Mucosa of descending colon (tissue), 3 donors: ENCODE measurements at regions not wholly inside any gene's neighbourhood (a gene's known extent, or its start where the extent isn't known, plus 50 kb on each side); places are given as distances from the start of the nearest gene placed in this dataset.

ENCODE experiments used
- ATAC-seq: fragments of 200-7000 bp; cut with Tn5 transposase; one replicate; pipeline ENCODE4 v1.9.1; 2020; ENCODE audit warnings: mild to moderate bottlenecking, moderate library complexity
- DNase-seq, 3 donors: peaks; one replicate each; pipeline ENCODE4 v3.0.0-alpha.2; 2020
- H3K36me3 ChIP-seq: fragments of 200-600 bp; one replicate; pipeline ENCODE4 v1.8.0; 2021; ENCODE audit warnings: low read depth, mild to moderate bottlenecking
- H3K4me1 ChIP-seq: fragments of 200-600 bp; one replicate; pipeline ENCODE4 v1.8.0; 2021; ENCODE audit warnings: low read depth, mild to moderate bottlenecking
- H3K4me3 ChIP-seq: fragments of 200-600 bp; one replicate; pipeline ENCODE4 v1.8.0; 2021; ENCODE audit warnings: mild to moderate bottlenecking
- H3K9me3 ChIP-seq: fragments of 200-600 bp; one replicate; pipeline ENCODE4 v1.8.0; 2021; ENCODE audit warnings: mild to moderate bottlenecking
- CTCF ChIP-seq: fragments of 200-600 bp; IDR thresholded peaks from one replicate; pipeline ENCODE4 v1.8.0; 2022; ENCODE audit warnings: antibody characterized with exemption, mild to moderate bottlenecking
- intact Hi-C, 2 donors: fragments of 100-400 bp; cut with DNase I in 1 of 2; cut with micrococcal nuclease in 1 of 2; formaldehyde crosslinking; loops; one replicate each; pipeline versions ENCODE4 v1.11.0 to v1.11.1; 2022; cut with DNase I, micrococcal nuclease
- donor health status: DM: no; HTN: no; CAD: no; lungs with moderate emphysema.
- donor health status: DM: no; HTN: no; CAD: no.
- donor health status: DM: no; HTN: yes; CAD: no.

GRCh38 chr11:19577976-19578619 is 134.5 kb upstream of the NAV2 start:
- ATAC-seq (peak; percentile 31), DNase-seq (no peak)
- intact Hi-C loops = no loop called here

DNA sequence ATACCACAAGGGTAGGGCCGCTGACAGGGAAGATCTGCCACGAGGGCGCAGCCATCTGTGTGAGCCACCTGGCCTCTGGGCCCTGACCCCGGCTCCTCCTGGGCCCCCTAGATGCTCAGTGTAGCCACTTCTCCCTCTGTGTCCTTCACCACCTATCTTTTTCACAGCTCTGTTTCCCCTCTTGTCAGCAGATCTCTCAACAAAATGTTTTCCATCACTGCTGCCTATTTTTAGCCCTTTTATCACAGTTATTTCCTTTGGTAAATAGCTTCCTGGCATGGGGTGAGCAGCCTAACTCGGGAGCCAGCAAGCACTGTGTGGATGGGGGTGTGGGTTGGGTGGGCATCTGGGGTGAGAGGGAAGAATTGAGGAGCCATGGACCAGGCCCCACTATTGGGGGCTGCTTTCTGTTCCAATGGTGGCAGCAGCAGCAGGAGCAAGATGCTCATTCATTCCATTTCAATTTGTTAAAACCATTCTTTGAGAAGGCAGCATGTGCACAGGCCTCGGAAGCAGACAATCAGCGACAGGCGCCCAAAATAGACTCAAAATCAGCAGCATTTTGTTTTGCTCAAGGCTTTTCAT is 135.2 kb upstream of the NAV2 start:
- intact Hi-C loops = no loop called here
- Histone ChIP-seq H3K36me3 (no peaks in the 10 kb centered on the region), H3K9me3 (no peaks in the 10 kb centered on the region), H3K4me3 (no peak overlapping the region), H3K4me1 (no peaks in the 10 kb centered on the region)
- no peak for DNase-seq
- ATAC-seq = no peak
- no peak for TF ChIP-seq CTCF

More at GRCh38 chr11:19577976-19578619, 134.5 kb upstream of the NAV2 start:
- Histone ChIP-seq H3K4me1 (no peaks in the 10 kb centered on the region), H3K9me3 (no peaks in the 10 kb centered on the region), H3K4me3 (no peak overlapping the region), H3K36me3 (no peaks in the 10 kb centered on the region)
- no peak for TF ChIP-seq CTCF

DNA sequence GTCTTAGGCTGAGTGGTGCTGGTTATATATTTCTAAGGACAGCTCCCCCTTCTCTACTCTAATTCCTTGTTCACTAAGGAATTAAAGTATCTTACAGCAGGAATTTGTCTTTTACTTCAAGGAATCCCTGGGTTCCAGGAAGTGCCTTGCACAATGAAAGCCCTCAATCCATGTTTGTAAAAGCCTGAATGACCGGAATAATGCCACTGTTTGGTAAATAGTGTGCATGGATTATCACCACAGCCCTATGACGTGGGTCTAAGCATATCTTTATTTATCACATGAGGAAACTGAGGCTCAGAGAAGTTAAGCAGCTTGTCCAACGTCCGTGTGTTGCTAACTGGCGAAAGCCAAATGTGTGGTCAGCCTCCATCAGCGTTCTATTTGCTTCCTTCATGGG is 135.7 kb upstream of the NAV2 start:
- Histone ChIP-seq H3K4me3 (no peak overlapping the region), H3K9me3 (no peaks in the 10 kb centered on the region), H3K4me1 (no peaks in the 10 kb centered on the region), H3K36me3 (no peaks in the 10 kb centered on the region)
- ATAC-seq = no peak
- intact Hi-C loops = no loop called here
- TF ChIP-seq CTCF = no peak
- no peak for DNase-seq

- Histone ChIP-seq H3K4me3 (no peak overlapping the region), H3K36me3 (no peaks in the 10 kb centered on the region), H3K4me1 (no peaks in the 10 kb centered on the region), H3K9me3 (no peaks in the 10 kb centered on the region)
- no peak for ATAC-seq
- TF ChIP-seq CTCF = no peak
- no peak for DNase-seq
- intact Hi-C loops = no loop called here
These were observed 136.6 kb upstream of the NAV2 start for GRCh38 chr11:19576054-19576453.

- no peak overlapping the region for H3K4me3 ChIP-seq
These were observed 137.7 kb upstream of the NAV2 start for GRCh38 chr11:19574916-19575315.

More at GRCh38 chr11:19574916-19575315, 137.7 kb upstream of the NAV2 start:
- TF ChIP-seq CTCF = no peak
- no peaks in the 10 kb centered on the region for H3K36me3 ChIP-seq
- intact Hi-C loops = no loop called here
- DNase-seq (no peak), ATAC-seq (no peak)
- H3K4me1 ChIP-seq = no peaks in the 10 kb centered on the region
- H3K9me3 ChIP-seq = no peaks in the 10 kb centered on the region
